ENCODE measurements at regions not wholly inside any gene's neighbourhood (a gene's known extent, or its start where the extent isn't known, plus 50 kb on each side); places are given as distances from the start of the nearest gene placed in this dataset.

DNA sequence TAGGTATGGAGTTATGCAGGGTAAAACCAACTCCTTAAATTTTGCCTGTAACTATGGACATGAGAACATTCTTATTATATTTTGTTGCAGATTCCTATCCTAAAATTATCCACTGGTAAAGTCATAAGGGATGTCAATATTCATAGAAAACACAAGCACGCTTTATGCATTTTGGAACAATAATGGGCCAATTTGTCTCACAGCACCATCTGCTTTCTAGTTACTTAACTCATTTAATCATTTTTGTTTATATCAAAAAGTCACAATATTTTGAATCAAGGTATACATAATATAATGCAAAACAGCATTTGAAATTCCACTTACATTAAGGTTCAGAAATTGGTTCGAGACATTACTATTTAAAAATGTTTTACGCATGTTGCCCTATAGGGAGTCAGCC, 203.0 kb downstream of the GABRG1 start:
- no peak overlapping the region for H3K4me3 ChIP-seq (ENCODE audit: low read depth, low read length)
- no peak for TF ChIP-seq POLR2A (IDR thresholded peaks at IDR 0.05; ENCODE audit: extremely low read depth, insufficient read length)
- TF ChIP-seq MYC (IDR thresholded peaks at IDR 0.05; ENCODE audit: low read depth, low read length), result no peak
- TF ChIP-seq MAX (IDR thresholded peaks at IDR 0.05; ENCODE audit: low read depth, low read length), result no peak
- no peak for TF ChIP-seq CTCF (IDR thresholded peaks at IDR 0.05; ENCODE audit: low read depth, low read length)
- no peak for DNase-seq (ENCODE audit: low read depth)

GRCh38 chr4:45910511-45910910, 213.3 kb downstream of the GABRG1 start:
- no peak for DNase-seq (ENCODE audit: low read depth)
- no peak overlapping the region for H3K4me3 ChIP-seq (ENCODE audit: low read depth, low read length)
- TF ChIP-seq MAX (IDR thresholded peaks at IDR 0.05; ENCODE audit: low read depth, low read length) (no peak), POLR2A (IDR thresholded peaks at IDR 0.05; ENCODE audit: extremely low read depth, insufficient read length) (no peak), CTCF (IDR thresholded peaks at IDR 0.05; ENCODE audit: low read depth, low read length) (no peak), MYC (IDR thresholded peaks at IDR 0.05; ENCODE audit: low read depth, low read length) (no peak)

- TF ChIP-seq MAX (IDR thresholded peaks at IDR 0.05; ENCODE audit: low read depth, low read length), result no peak
- TF ChIP-seq MYC (IDR thresholded peaks at IDR 0.05; ENCODE audit: low read depth, low read length), result no peak
- TF ChIP-seq POLR2A (IDR thresholded peaks at IDR 0.05; ENCODE audit: extremely low read depth, insufficient read length), result no peak
- DNase-seq (ENCODE audit: low read depth), result no peak
- no peak overlapping the region for H3K4me3 ChIP-seq (ENCODE audit: low read depth, low read length)
These were observed 225.8 kb downstream of the GABRG1 start for GRCh38 chr4:45897946-45898585.

GRCh38 chr4:45883421-45883820, 240.4 kb downstream of the GABRG1 start:
- TF ChIP-seq CTCF (IDR thresholded peaks at IDR 0.05; ENCODE audit: low read depth, low read length) (no peak), POLR2A (IDR thresholded peaks at IDR 0.05; ENCODE audit: extremely low read depth, insufficient read length) (no peak), MYC (IDR thresholded peaks at IDR 0.05; ENCODE audit: low read depth, low read length) (no peak), MAX (IDR thresholded peaks at IDR 0.05; ENCODE audit: low read depth, low read length) (no peak)
- H3K4me3 ChIP-seq (ENCODE audit: low read depth, low read length), result no peak overlapping the region
- DNase-seq (ENCODE audit: low read depth), result no peak

DNA sequence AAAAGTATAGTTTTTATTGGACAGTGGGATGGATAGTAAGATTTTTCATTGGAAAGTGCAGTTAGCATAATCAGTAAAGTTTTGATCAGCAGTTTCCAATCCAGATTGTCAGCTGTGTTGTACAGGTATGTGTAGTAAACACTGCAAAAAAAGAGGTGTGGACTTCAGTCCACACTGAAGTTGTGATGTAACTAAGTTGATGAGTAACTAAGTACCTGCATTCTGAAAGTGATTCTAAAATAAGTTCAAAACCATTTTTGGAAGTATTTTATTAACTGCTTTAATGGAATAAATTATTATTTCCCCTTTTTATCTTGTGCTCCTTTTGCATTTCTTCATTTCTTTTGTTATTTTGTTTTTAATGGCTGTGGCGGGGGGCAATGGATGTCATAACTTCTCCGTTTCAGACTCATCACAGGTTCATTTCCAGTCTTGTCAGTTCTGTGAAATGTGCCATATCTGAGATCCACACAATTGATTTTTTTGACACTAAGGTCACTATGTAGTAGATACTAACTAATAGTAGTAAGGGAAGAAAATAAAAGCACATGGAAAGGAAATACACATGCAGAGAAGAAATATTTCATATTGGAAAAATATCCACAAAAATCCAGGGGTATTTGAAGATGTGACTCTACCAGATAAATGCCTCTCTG, 247.5 kb downstream of the GABRG1 start:
- DNase-seq (ENCODE audit: low read depth), result no peak
- no peak overlapping the region for H3K4me3 ChIP-seq (ENCODE audit: low read depth, low read length)
- TF ChIP-seq MAX (IDR thresholded peaks at IDR 0.05; ENCODE audit: low read depth, low read length), result no peak
- TF ChIP-seq CTCF (IDR thresholded peaks at IDR 0.05; ENCODE audit: low read depth, low read length), result no peak
- TF ChIP-seq POLR2A (IDR thresholded peaks at IDR 0.05; ENCODE audit: extremely low read depth, insufficient read length), result no peak
- TF ChIP-seq MYC (IDR thresholded peaks at IDR 0.05; ENCODE audit: low read depth, low read length), result no peak

- no peak overlapping the region for H3K4me3 ChIP-seq (ENCODE audit: low read depth, low read length)
- no peak for DNase-seq (ENCODE audit: low read depth)
- TF ChIP-seq CTCF (IDR thresholded peaks at IDR 0.05; ENCODE audit: low read depth, low read length) (no peak), POLR2A (IDR thresholded peaks at IDR 0.05; ENCODE audit: extremely low read depth, insufficient read length) (no peak)
These were observed 254.7 kb downstream of the GABRG1 start for GRCh38 chr4:45869184-45869583.

Measured in NB4 (cell line).